ENCODE measurements at regions not wholly inside any gene's neighbourhood (a gene's known extent, or its start where the extent isn't known, plus 50 kb on each side); places are given as distances from the start of the nearest gene placed in this dataset.

DNA sequence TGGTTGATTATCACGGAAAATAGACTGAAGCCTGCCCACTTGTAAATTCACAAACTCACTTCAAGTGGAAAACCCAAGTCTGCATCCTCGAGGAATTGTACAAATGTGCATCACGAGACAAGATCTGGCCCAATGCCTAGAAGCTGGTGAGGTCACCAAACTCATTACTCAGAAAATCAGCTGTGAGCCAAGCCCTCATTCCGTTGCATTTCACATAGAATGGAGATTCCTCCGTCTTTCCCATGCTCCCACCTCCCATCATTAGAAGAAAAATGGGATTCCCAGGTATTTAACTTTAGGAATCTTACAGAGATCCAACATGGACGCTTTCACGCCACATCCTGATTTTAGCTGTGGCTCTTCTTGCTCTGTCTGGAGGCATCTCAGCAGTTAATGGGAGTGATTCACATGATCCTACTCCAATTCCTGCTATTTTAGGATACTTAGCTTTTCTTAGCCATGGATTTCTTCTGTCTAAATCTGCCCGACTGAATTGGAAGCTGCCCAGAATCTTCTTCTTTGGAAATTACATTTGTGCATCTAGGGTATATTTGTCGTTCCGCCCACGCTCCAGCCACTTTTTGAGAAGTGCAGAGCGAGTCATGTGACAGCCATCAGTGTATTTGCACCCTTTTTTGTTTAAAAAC lies 68.7 kb upstream of the STMND1 start:
- DNase-seq, result no peak
- no peaks in the 10 kb centered on the region for H3K9me2 ChIP-seq
- TF ChIP-seq GATA2 (CRISPR knock-in tag; IDR thresholded peaks at IDR 0.05) (no peak), RCOR1 (IDR thresholded peaks at IDR 0.05; ENCODE audit: low read length) (no peak), EZH2phosphoT487 (IDR thresholded peaks at IDR 0.05; ENCODE audit: borderline replicate concordance, low read depth) (no peak), NFIC (IDR thresholded peaks at IDR 0.05; ENCODE audit: borderline replicate concordance) (peak; percentile 97), FOSL2 (IDR thresholded peaks at IDR 0.05; ENCODE audit: borderline replicate concordance, low read depth) (peak; percentile 77), EP300 (IDR thresholded peaks at IDR 0.05; ENCODE audit: borderline replicate concordance in 1 of 2, low read depth in 1 of 2, low read length in 1 of 2) (no peak), YY1 (IDR thresholded peaks at IDR 0.05; ENCODE audit: low read depth) (no peak; the same call in 1 of the 2 replicates), RXRA (IDR thresholded peaks at IDR 0.05; ENCODE audit: borderline replicate concordance, low read depth) (0 out of 2 replicates have a peak, but pooled peaks have one; percentile 11), FOXJ3 (CRISPR knock-in tag; IDR thresholded peaks at IDR 0.05) (no peak), JUND (IDR thresholded peaks at IDR 0.05) (peak; percentile 69), TEAD4 (IDR thresholded peaks at IDR 0.05; ENCODE audit: borderline replicate concordance, insufficient read depth) (peak; percentile 64; the same call in 1 of the 2 replicates), CHD2 (IDR thresholded peaks at IDR 0.05; ENCODE audit: low read length, partially characterized antibody) (no peak), NRF1 (IDR thresholded peaks at IDR 0.05; ENCODE audit: low read depth, low read length) (no peak), ELF1 (IDR thresholded peaks at IDR 0.05) (no peak), TAF1 (IDR thresholded peaks at IDR 0.05; ENCODE audit: borderline replicate concordance, low read depth, low read length) (0 out of 2 replicates have a peak, but pooled peaks have one; percentile 8), MEF2A (IDR thresholded peaks at IDR 0.05; ENCODE audit: borderline replicate concordance, low read depth) (peak; percentile 79)
- TF ChIP-seq, protein P1, sequence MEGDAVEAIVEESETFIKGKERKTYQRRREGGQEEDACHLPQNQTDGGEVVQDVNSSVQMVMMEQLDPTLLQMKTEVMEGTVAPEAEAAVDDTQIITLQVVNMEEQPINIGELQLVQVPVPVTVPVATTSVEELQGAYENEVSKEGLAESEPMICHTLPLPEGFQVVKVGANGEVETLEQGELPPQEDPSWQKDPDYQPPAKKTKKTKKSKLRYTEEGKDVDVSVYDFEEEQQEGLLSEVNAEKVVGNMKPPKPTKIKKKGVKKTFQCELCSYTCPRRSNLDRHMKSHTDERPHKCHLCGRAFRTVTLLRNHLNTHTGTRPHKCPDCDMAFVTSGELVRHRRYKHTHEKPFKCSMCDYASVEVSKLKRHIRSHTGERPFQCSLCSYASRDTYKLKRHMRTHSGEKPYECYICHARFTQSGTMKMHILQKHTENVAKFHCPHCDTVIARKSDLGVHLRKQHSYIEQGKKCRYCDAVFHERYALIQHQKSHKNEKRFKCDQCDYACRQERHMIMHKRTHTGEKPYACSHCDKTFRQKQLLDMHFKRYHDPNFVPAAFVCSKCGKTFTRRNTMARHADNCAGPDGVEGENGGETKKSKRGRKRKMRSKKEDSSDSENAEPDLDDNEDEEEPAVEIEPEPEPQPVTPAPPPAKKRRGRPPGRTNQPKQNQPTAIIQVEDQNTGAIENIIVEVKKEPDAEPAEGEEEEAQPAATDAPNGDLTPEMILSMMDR (IDR thresholded peaks at IDR 0.05), result no peak
- TF ChIP-seq, protein P2, sequence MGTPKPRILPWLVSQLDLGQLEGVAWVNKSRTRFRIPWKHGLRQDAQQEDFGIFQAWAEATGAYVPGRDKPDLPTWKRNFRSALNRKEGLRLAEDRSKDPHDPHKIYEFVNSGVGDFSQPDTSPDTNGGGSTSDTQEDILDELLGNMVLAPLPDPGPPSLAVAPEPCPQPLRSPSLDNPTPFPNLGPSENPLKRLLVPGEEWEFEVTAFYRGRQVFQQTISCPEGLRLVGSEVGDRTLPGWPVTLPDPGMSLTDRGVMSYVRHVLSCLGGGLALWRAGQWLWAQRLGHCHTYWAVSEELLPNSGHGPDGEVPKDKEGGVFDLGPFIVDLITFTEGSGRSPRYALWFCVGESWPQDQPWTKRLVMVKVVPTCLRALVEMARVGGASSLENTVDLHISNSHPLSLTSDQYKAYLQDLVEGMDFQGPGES (IDR thresholded peaks at IDR 0.05; ENCODE audit: low read depth, low read length), result no peak
- TF ChIP-seq, protein P3, sequence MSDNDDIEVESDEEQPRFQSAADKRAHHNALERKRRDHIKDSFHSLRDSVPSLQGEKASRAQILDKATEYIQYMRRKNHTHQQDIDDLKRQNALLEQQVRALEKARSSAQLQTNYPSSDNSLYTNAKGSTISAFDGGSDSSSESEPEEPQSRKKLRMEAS (IDR thresholded peaks at IDR 0.05; ENCODE audit: low read depth), result peak; percentile 70
- TF ChIP-seq, protein P4, sequence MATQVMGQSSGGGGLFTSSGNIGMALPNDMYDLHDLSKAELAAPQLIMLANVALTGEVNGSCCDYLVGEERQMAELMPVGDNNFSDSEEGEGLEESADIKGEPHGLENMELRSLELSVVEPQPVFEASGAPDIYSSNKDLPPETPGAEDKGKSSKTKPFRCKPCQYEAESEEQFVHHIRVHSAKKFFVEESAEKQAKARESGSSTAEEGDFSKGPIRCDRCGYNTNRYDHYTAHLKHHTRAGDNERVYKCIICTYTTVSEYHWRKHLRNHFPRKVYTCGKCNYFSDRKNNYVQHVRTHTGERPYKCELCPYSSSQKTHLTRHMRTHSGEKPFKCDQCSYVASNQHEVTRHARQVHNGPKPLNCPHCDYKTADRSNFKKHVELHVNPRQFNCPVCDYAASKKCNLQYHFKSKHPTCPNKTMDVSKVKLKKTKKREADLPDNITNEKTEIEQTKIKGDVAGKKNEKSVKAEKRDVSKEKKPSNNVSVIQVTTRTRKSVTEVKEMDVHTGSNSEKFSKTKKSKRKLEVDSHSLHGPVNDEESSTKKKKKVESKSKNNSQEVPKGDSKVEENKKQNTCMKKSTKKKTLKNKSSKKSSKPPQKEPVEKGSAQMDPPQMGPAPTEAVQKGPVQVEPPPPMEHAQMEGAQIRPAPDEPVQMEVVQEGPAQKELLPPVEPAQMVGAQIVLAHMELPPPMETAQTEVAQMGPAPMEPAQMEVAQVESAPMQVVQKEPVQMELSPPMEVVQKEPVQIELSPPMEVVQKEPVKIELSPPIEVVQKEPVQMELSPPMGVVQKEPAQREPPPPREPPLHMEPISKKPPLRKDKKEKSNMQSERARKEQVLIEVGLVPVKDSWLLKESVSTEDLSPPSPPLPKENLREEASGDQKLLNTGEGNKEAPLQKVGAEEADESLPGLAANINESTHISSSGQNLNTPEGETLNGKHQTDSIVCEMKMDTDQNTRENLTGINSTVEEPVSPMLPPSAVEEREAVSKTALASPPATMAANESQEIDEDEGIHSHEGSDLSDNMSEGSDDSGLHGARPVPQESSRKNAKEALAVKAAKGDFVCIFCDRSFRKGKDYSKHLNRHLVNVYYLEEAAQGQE (IDR thresholded peaks at IDR 0.05; ENCODE audit: low read depth, low read length), result no peak
- TF ChIP-seq, protein P5, sequence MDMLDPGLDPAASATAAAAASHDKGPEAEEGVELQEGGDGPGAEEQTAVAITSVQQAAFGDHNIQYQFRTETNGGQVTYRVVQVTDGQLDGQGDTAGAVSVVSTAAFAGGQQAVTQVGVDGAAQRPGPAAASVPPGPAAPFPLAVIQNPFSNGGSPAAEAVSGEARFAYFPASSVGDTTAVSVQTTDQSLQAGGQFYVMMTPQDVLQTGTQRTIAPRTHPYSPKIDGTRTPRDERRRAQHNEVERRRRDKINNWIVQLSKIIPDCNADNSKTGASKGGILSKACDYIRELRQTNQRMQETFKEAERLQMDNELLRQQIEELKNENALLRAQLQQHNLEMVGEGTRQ (IDR thresholded peaks at IDR 0.05; ENCODE audit: borderline replicate concordance, low read depth, low read length), result no peak
- TF ChIP-seq, protein P6, sequence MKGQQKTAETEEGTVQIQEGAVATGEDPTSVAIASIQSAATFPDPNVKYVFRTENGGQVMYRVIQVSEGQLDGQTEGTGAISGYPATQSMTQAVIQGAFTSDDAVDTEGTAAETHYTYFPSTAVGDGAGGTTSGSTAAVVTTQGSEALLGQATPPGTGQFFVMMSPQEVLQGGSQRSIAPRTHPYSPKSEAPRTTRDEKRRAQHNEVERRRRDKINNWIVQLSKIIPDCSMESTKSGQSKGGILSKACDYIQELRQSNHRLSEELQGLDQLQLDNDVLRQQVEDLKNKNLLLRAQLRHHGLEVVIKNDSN (IDR thresholded peaks at IDR 0.05; ENCODE audit: borderline replicate concordance, low read depth), result peak; percentile 55

More for the DNA sequence above, 68.7 kb upstream of the STMND1 start:
- Histone ChIP-seq H3K4me3 (ENCODE audit: low read depth in 2 of 2, low read length in 1 of 2) (peak overlapping the region; percentile 27 to 33; a peak in 3 of 4 replicates), H3K36me3 (replicated peaks in 1 of 2; ENCODE audit: control insufficient read depth in 1 of 2, insufficient read depth in 2 of 2, low read length in 1 of 2) (no peaks in the 10 kb centered on the region), H3K9ac (peak overlapping the region; percentile 60), H3K27me3 (ENCODE audit: insufficient read depth) (no peaks in the 10 kb centered on the region), H3K4me1 (ENCODE audit: control insufficient read depth in 1 of 2, insufficient read depth in 2 of 2, low read depth in 1 of 2, low read length in 1 of 2) (peaks cover 0 to 11% of the 10 kb centered on the region in 2 experiments; a peak in 2 of 4 replicates), H3K4me2 (peak overlapping the region; percentile 67), H3K27ac (ENCODE audit: low read depth in 2 of 2, low read length in 1 of 2) (peak overlapping the region; percentile 74 to 97), H4K20me1 (ENCODE audit: insufficient read depth) (no peaks in the 10 kb centered on the region), H2AFZ (ENCODE audit: low read depth) (peak overlapping the region; percentile 84), H3F3A (replicated peaks; ENCODE audit: insufficient read depth) (peaks cover 20% of the 10 kb centered on the region), H3K79me2 (ENCODE audit: insufficient read depth) (no peaks in the 10 kb centered on the region), H3K9me3 (no peaks in the 10 kb centered on the region)
- CTCF ChIA-PET, result interaction anchor here (0.8 to 1.2 kb wide), 3 partner anchors 46 to 125 kb away, joined by 3 read pairs; no protein-coding TSS in a partner anchor
- WGBS (ENCODE audit: low lambda C conversion rate), result 15% methylated on average over 12 of the region's 12 CpGs
- POLR2A ChIA-PET, result no interaction called here
